K562 (cell line): ENCODE measurements at regions not wholly inside any gene's neighbourhood (a gene's known extent, or its start where the extent isn't known, plus 50 kb on each side); places are given as distances from the start of the nearest gene placed in this dataset.

ENCODE experiments used
- ATAC-seq: fragments of 200-7000 bp; cut with Tn5 transposase; 3 replicates; pipeline ENCODE4 v1.9.1; 2020; ENCODE audit warnings: moderate library complexity
- BruUV-seq: library from RNA; stranded (reverse); fragments of 400-500 nt; replicated peaks from 2 replicates; lab custom pipeline; 2021; lab: Mats Ljungman, UMichigan
- CTCF ChIA-PET: fragments of 300-600 bp; formaldehyde crosslinking; extraction: SDS; loops from one replicate; lab custom pipeline; 2021; ENCODE audit warnings: low intra/inter-chr PET ratio; lab: Yijun Ruan, JAX
- POLR2A ChIA-PET: fragments of 300-600, 350-650 bp; sonication (Branson Sonifier 250); formaldehyde crosslinking; extraction: SDS; loops from one replicate; lab custom pipeline; 2021; ENCODE audit warnings: antibody characterized with exemption, inconsistent platforms; lab: Yijun Ruan, JAX
- DNase-seq, 4 experiments: peaks; one replicate each; pipeline versions ENCODE4 v3.0.0 to v3.0.0-alpha.2; 2011 to 2018; ENCODE audit warnings: low spot score in 3 of 4, mixed read lengths in 3 of 4; ENCODE audit errors: extremely low read depth in 1 of 4
- FAIRE-seq: peaks from 2 replicates; lab custom pipeline; 2011; peaks lifted over from hg19 to GRCh38; lab: Jason Lieb, UNC
- H2AFZ ChIP-seq: 2 replicates; pipeline ENCODE4 v1.6.0; 2011; ENCODE audit warnings: low read depth, low read length, control low read depth, inconsistent platforms
- H3K27ac ChIP-seq: fragments of 200-600 bp; 3 replicates; pipeline ENCODE4 v1.8.0; 2011; ENCODE audit warnings: low read depth, mild to moderate bottlenecking, control low read depth, inconsistent platforms, low read length, moderate library complexity, mixed read lengths; ENCODE audit errors: extremely low read depth
- H3K27me3 ChIP-seq, 2 experiments: fragments of 300-600 bp in 1 of 2; 2 replicates in 1 of 2; 3 replicates in 1 of 2; pipeline versions ENCODE4 v1.6.0 to v1.8.0; 2011; ENCODE audit warnings: inconsistent platforms in 2 of 2, low read length in 2 of 2, mild to moderate bottlenecking in 1 of 2, mixed read lengths in 1 of 2, moderate library complexity in 1 of 2; ENCODE audit not compliant: control insufficient read depth in 2 of 2, insufficient read depth in 2 of 2
- H3K36me3 ChIP-seq: fragments of 300-600 bp; 3 replicates; pipeline ENCODE4 v1.8.0; 2011; ENCODE audit warnings: mild to moderate bottlenecking, low read length, inconsistent platforms; ENCODE audit not compliant: control insufficient read depth, insufficient read depth
- H3K4me1 ChIP-seq, 2 experiments: fragments of 200-600 bp in 1 of 2; replicated peaks in 1 of 2; 2 replicates in 1 of 2; 3 replicates in 1 of 2; pipeline versions ENCODE4 v1.5.1 to v1.8.0; 2011; ENCODE audit warnings: inconsistent platforms in 2 of 2, low read length in 2 of 2, mild to moderate bottlenecking in 1 of 2, mixed read lengths in 1 of 2, moderate library complexity in 1 of 2; ENCODE audit not compliant: control insufficient read depth in 2 of 2, insufficient read depth in 2 of 2
- H3K4me2 ChIP-seq: 2 replicates; pipeline ENCODE4 v1.6.1; 2011; ENCODE audit warnings: low read length, control low read depth, inconsistent platforms, mixed read lengths; ENCODE audit not compliant: insufficient read depth
- H3K4me3 ChIP-seq: fragments of 200-600 bp; sonication (generic), shearing (Covaris generic); 2 replicates; pipeline ENCODE4 v1.5.1; 2016; ENCODE audit warnings: control low read depth, inconsistent platforms
- H3K79me2 ChIP-seq: fragments of 200-600 bp; 3 replicates; pipeline ENCODE4 v1.8.0; 2011; ENCODE audit warnings: low read length, inconsistent platforms; ENCODE audit not compliant: control insufficient read depth, insufficient read depth
- H3K9ac ChIP-seq, 2 experiments: 2 replicates each; pipeline versions ENCODE4 v1.6.0 to v1.6.1; 2011; ENCODE audit warnings: low read depth in 2 of 2, low read length in 2 of 2, control low read depth in 1 of 2, inconsistent platforms in 1 of 2, mild to moderate bottlenecking in 1 of 2, mixed read lengths in 1 of 2; ENCODE audit not compliant: insufficient read depth in 1 of 2
- H3K9me1 ChIP-seq: one replicate; pipeline ENCODE4 v1.6.0; 2011; ENCODE audit warnings: inconsistent platforms, mild to moderate bottlenecking, low read length, moderate library complexity; ENCODE audit not compliant: control insufficient read depth, insufficient read depth
- H3K9me3 ChIP-seq: replicated peaks from 2 replicates; pipeline ENCODE4 v1.5.1; 2011; ENCODE audit warnings: low read depth, low read length, inconsistent platforms; ENCODE audit not compliant: control insufficient read depth, insufficient read depth
- H4K20me1 ChIP-seq: replicated peaks from 2 replicates; pipeline ENCODE4 v1.6.1; 2011; ENCODE audit warnings: low read length, inconsistent platforms, mixed read lengths; ENCODE audit not compliant: control insufficient read depth, insufficient read depth
- BACH1 ChIP-seq: fragments of 200-800 bp; sonication (Bioruptor generic); IDR thresholded peaks from 2 replicates; pipeline ENCODE4 v1.6.1; 2016; ENCODE audit warnings: missing genetic modification characterization, missing compliant biosample characterization
- CBFA2T2 ChIP-seq: fragments of 450-650 bp; conservative IDR thresholded peaks from 2 replicates; pipeline ENCODE4 v1.6.1; 2017; ENCODE audit warnings: mild to moderate bottlenecking
- CBFA2T3 ChIP-seq: fragments of 450-650 bp; IDR thresholded peaks from 2 replicates; pipeline ENCODE4 v1.6.1; 2017
- CTCFL ChIP-seq: IDR thresholded peaks from 2 replicates; pipeline ENCODE4 v1.6.1; 2011; ENCODE audit warnings: borderline replicate concordance, low read depth, mild to moderate bottlenecking, moderate library complexity, low read length; ENCODE audit not compliant: insufficient read depth, poor library complexity, severe bottlenecking
- EWSR1 ChIP-seq: fragments of 450-650 bp; IDR thresholded peaks from 2 replicates; pipeline ENCODE4 v1.6.1; 2018; ENCODE audit warnings: borderline replicate concordance, mild to moderate bottlenecking, low read depth, moderate library complexity; ENCODE audit not compliant: partially characterized antibody
- GTF2A2 ChIP-seq: IDR thresholded peaks from 2 replicates; pipeline ENCODE4 v1.6.1; 2016; ENCODE audit warnings: mild to moderate bottlenecking, missing genetic modification characterization, missing compliant biosample characterization
- HDGF ChIP-seq: fragments of 450-650 bp; IDR thresholded peaks from 2 replicates; pipeline ENCODE4 v1.6.1; 2016
- HNRNPL ChIP-seq: fragments of 200-400 bp; formaldehyde crosslinking; IDR thresholded peaks from 2 replicates; pipeline ENCODE4 v1.6.1; 2017; ENCODE audit warnings: low read depth, mild to moderate bottlenecking, low read length
- IRF1 ChIP-seq: sonication (generic); formaldehyde crosslinking; IDR thresholded peaks from 2 replicates; pipeline ENCODE4 v1.8.0; 2022; ENCODE audit warnings: missing genetic modification reagents, mild to moderate bottlenecking, borderline replicate concordance
- RBM34 ChIP-seq: fragments of 200-400 bp; formaldehyde crosslinking; IDR thresholded peaks from 2 replicates; pipeline ENCODE4 v1.6.1; 2018; ENCODE audit warnings: low read length, borderline replicate concordance; ENCODE audit not compliant: insufficient read depth
- SRSF3 ChIP-seq: fragments of 200-400 bp; formaldehyde crosslinking; IDR thresholded peaks from 2 replicates; pipeline ENCODE4 v1.6.1; 2016; ENCODE audit warnings: mild to moderate bottlenecking, low read length, moderate library complexity; ENCODE audit not compliant: insufficient read depth
- TAL1 ChIP-seq: fragments of 450-650 bp; IDR thresholded peaks from 2 replicates; pipeline ENCODE4 v1.6.1; 2016; ENCODE audit warnings: mild to moderate bottlenecking
- TEAD4 ChIP-seq, 2 experiments: sonication (generic) in 1 of 2; formaldehyde crosslinking in 1 of 2; IDR thresholded peaks; 2 replicates each; pipeline versions ENCODE4 v1.6.1 to v1.8.0; 2012 to 2022; ENCODE audit warnings: borderline replicate concordance in 1 of 2, inconsistent platforms in 1 of 2, low read length in 1 of 2, mild to moderate bottlenecking in 1 of 2, missing genetic modification reagents in 1 of 2
- ZFP30 ChIP-seq: fragments of 250-450 bp; sonication (Bioruptor Pico); IDR thresholded peaks from 2 replicates; pipeline ENCODE4 v1.8.0; 2022; ENCODE audit warnings: moderate library complexity, mild to moderate bottlenecking, inconsistent platforms, borderline replicate concordance
- ZKSCAN1 ChIP-seq: fragments of 150-350 bp; IDR thresholded peaks from 2 replicates; pipeline ENCODE4 v1.6.1; 2016; ENCODE audit warnings: low read depth, low read length
- ZNF217 ChIP-seq: sonication (generic); formaldehyde crosslinking; IDR thresholded peaks from 2 replicates; pipeline ENCODE4 v1.8.0; 2022; ENCODE audit warnings: mild to moderate bottlenecking, missing genetic modification reagents
- ZNF778 ChIP-seq: fragments of 450-650 bp; formaldehyde crosslinking; IDR thresholded peaks from 2 replicates; pipeline ENCODE4 v1.4.0; 2020; ENCODE audit warnings: mild to moderate bottlenecking, moderate library complexity
- WGBS: fragments of 100-300 bp; shearing (Covaris generic); methylation state at CpG from one replicate; pipeline ENCODE4 v1.1.6; 2016; ENCODE audit warnings: low coverage, mixed read lengths; ENCODE audit not compliant: insufficient coverage; ENCODE audit errors: missing lambda C conversion rate; 5-methylcytosine and 5-hydroxymethylcytosine counted together
- in situ Hi-C: fragments of 300-500 bp; cut with MboI; formaldehyde crosslinking; loops from 4 replicates; pipeline ENCODE4 v1.15.0; 2018; ENCODE audit warnings: inconsistent platforms, mixed read lengths
- intact Hi-C: fragments of 100-400 bp; cut with micrococcal nuclease; formaldehyde crosslinking; loops from 2 replicates; pipeline ENCODE4 v1.14.2; 2022

GRCh38 chr16:49050607-49051006 is 231.0 kb downstream of the CBLN1 start:
- no peaks in the 10 kb centered on the region for H3K9me1 ChIP-seq
- no peak overlapping the region for H2AFZ ChIP-seq
- in situ Hi-C loops = no loop called here
- no peaks in the 10 kb centered on the region for H3K27me3 ChIP-seq
- no peak for ATAC-seq
- DNase-seq = peak in 1 of 4 experiments; percentile 5
- no peak overlapping the region for H3K27ac ChIP-seq
- no peaks in the 10 kb centered on the region for H3K4me1 ChIP-seq
- no TSS peak for BruUV-seq
- intact Hi-C loops = no loop called here
- CTCF ChIA-PET = no interaction called here
- H4K20me1 ChIP-seq = no peaks in the 10 kb centered on the region; the same call in 1 of the 2 replicates
- H3K79me2 ChIP-seq = no peaks in the 10 kb centered on the region
- 0% methylated on average over 4 of the region's 4 CpGs for WGBS
- POLR2A ChIA-PET = no interaction called here
- H3K4me3 ChIP-seq = no peak overlapping the region
- H3K4me2 ChIP-seq = no peak overlapping the region
- TF ChIP-seq SRSF3 (no peak), CBFA2T2 (0 out of 2 replicates have a peak, but pooled peaks have one; percentile 11), CTCFL (no peak), TAL1 (peak; percentile 36; the same call in 1 of the 2 replicates), ZNF778 (CRISPR knock-in tag) (no peak), EWSR1 (no peak), BACH1 (no peak), IRF1 (CRISPR knock-in tag) (no peak), HNRNPL (no peak), ZFP30 (CRISPR knock-in tag) (no peak), TEAD4 (IDR thresholded peaks at IDR 0.05; ENCODE audit: low read length) (0 out of 2 replicates have a peak, but pooled peaks have one; percentile 23), TEAD4 (CRISPR knock-in tag; IDR thresholded peaks at IDR 0.05; ENCODE audit: borderline replicate concordance) (no peak), RBM34 (no peak), ZKSCAN1 (peak; percentile 54; the same call in 1 of the 2 replicates), GTF2A2 (tag) (no peak), HDGF (no peak), CBFA2T3 (peak; percentile 46), ZNF217 (CRISPR knock-in tag) (no peak)
- no peak for FAIRE-seq
- H3K9ac ChIP-seq = no peak overlapping the region
- no peaks in the 10 kb centered on the region for H3K36me3 ChIP-seq
- H3K9me3 ChIP-seq = no peaks in the 10 kb centered on the region
